VCaP (cell line): ENCODE measurements at regions not wholly inside any gene's neighbourhood (a gene's known extent, or its start where the extent isn't known, plus 50 kb on each side); places are given as distances from the start of the nearest gene placed in this dataset.

Experiments
- H3K27ac ChIP-seq: fragments of 450-650 bp; 2 replicates; pipeline ENCODE4 v1.5.1; 2017
- TF ChIP-seq, protein P1 (sequence below): fragments of 450-650 bp; conservative IDR thresholded peaks from 2 replicates; pipeline ENCODE4 v1.5.1; 2017; ENCODE audit warnings: mild to moderate bottlenecking, moderate library complexity

- H3K27ac ChIP-seq: no peak overlapping the region
- TF ChIP-seq, protein P1, sequence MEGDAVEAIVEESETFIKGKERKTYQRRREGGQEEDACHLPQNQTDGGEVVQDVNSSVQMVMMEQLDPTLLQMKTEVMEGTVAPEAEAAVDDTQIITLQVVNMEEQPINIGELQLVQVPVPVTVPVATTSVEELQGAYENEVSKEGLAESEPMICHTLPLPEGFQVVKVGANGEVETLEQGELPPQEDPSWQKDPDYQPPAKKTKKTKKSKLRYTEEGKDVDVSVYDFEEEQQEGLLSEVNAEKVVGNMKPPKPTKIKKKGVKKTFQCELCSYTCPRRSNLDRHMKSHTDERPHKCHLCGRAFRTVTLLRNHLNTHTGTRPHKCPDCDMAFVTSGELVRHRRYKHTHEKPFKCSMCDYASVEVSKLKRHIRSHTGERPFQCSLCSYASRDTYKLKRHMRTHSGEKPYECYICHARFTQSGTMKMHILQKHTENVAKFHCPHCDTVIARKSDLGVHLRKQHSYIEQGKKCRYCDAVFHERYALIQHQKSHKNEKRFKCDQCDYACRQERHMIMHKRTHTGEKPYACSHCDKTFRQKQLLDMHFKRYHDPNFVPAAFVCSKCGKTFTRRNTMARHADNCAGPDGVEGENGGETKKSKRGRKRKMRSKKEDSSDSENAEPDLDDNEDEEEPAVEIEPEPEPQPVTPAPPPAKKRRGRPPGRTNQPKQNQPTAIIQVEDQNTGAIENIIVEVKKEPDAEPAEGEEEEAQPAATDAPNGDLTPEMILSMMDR: no peak
Observed at GRCh38 chr13:99653526-99653925, 152.3 kb downstream of the TM9SF2 start.

DNA sequence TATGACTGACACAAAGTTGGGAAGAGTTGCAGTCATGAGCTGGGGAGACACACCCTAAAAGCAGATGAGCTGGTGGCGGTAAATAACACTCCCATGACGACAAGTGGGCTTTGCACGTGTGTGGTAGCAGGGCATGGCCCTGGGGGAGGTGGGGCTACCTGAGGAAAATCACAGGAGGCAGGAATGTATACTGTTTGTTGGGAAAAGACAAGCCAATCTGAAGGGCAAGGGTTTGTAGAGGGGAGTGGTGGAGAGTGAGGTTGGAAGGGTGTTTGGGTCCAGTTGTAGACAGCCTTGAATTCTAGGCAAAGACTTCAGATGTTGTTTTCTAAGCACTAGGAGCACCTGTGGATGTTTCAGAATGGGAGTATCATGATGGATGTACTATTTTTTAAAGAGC, 151.6 kb downstream of the TM9SF2 start:
- TF ChIP-seq, protein P1: no peak
- no peak overlapping the region for H3K27ac ChIP-seq

DNA sequence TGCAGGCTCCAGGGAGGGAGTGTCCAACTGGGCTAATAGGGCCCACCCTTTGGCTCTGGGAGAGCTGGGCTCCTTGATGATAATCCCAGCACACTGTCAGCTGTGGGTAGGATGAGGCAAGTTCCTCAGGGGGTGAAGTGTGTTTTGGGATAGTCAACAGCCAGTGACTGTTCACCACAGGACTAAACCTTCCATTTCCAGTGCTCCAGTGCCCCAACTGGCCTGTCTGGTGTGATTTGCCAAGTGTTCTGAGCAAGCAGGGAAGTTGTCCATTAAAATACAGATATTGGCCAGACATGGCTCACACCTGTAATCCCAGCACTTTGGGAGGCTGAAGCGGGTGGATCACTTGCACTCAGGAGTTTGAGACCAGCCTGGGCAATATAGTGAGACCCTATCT, 150.9 kb downstream of the TM9SF2 start:
- no peak overlapping the region for H3K27ac ChIP-seq
- TF ChIP-seq, protein P1: no peak; the same call in 1 of the 2 replicates

GRCh38 chr13:99651016-99651415, 149.7 kb downstream of the TM9SF2 start:
- no peak overlapping the region for H3K27ac ChIP-seq
- TF ChIP-seq, protein P1: no peak

- no peak overlapping the region for H3K27ac ChIP-seq
- TF ChIP-seq, protein P1: no peak
Observed at GRCh38 chr13:99650410-99650809, 149.1 kb downstream of the TM9SF2 start.

DNA sequence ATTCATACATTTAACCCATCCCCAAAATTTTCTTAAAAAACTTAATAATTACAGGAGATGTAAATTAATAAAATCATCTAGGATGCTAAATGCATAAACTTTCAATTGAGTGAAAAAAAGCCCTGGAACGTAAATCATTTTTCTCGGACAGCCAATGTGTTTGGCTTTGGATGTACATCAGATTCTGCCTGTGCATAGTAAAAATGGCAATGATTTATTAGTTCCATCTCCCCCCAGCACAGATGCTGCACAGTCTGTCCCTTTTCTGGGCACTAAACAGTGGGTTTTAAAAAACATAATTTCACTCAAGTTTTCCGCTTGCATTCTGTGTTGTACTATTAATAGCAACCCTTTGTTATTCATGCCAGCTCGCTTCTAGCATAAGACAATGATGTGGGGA, 147.7 kb downstream of the TM9SF2 start:
- no peak overlapping the region for H3K27ac ChIP-seq
- TF ChIP-seq, protein P1: no peak

- TF ChIP-seq, protein P1: no peak
- no peak overlapping the region for H3K27ac ChIP-seq
Observed at GRCh38 chr13:99648066-99648665, 146.9 kb downstream of the TM9SF2 start.
